HEK293 (cell line): ENCODE measurements at regions not wholly inside any gene's neighbourhood (a gene's known extent, or its start where the extent isn't known, plus 50 kb on each side); places are given as distances from the start of the nearest gene placed in this dataset.
"Not testable (repeated sequence)": the region's sequence is repeated elsewhere in the genome, so short reads cannot be mapped to it uniquely, and the experiment has no call there.

Source experiments
- CTCF ChIA-PET: fragments of 350-600 bp; formaldehyde crosslinking; extraction: SDS; loops from one replicate; lab custom pipeline; 2021; ENCODE audit warnings: antibody characterized with exemption; lab: Yijun Ruan, JAX
- POLR2A ChIA-PET: fragments of 300-600 bp; formaldehyde crosslinking; extraction: SDS; loops from one replicate; lab custom pipeline; 2020; ENCODE audit warnings: antibody characterized with exemption, inconsistent platforms; lab: Yijun Ruan, JAX
- H3K27ac ChIP-seq: fragments of 200-500 bp; sonication (Bioruptor generic); 2 replicates; pipeline ENCODE4 v1.5.1; 2014; ENCODE audit warnings: low read depth, low read length, control low read depth, inconsistent platforms; ENCODE audit errors: extremely low read depth
- H3K36me3 ChIP-seq, 2 experiments: fragments of 200-500 bp in 1 of 2; sonication (Bioruptor generic) in 1 of 2; 1 replicate in 1 of 2; 2 replicates in 1 of 2; pipeline ENCODE4 v1.5.1; 2014 to 2017; ENCODE audit warnings: inconsistent platforms in 2 of 2, low read length in 2 of 2; ENCODE audit not compliant: control insufficient read depth in 2 of 2, insufficient read depth in 1 of 2
- H3K4me1 ChIP-seq: fragments of 200-500 bp; sonication (Bioruptor generic); 2 replicates; pipeline ENCODE4 v1.5.1; 2014; ENCODE audit warnings: mild to moderate bottlenecking, low read length, inconsistent platforms; ENCODE audit not compliant: control insufficient read depth, insufficient read depth
- H3K4me3 ChIP-seq: 2 replicates; pipeline ENCODE4 v1.5.1; 2011; ENCODE audit warnings: low read depth, mild to moderate bottlenecking, control low read depth, low read length, moderate library complexity
- H3K9me3 ChIP-seq: fragments of 200-500 bp; sonication (Bioruptor generic); 2 replicates; pipeline ENCODE4 v1.5.1; 2014; ENCODE audit warnings: low read depth, low read length, inconsistent platforms; ENCODE audit not compliant: control insufficient read depth, insufficient read depth
- CTCF ChIP-seq: fragments of 450-650 bp; formaldehyde crosslinking; IDR thresholded peaks from 2 replicates; pipeline ENCODE4 v1.5.1; 2016; ENCODE audit warnings: missing biosample characterization, missing genetic modification characterization
- IKZF3 ChIP-seq: fragments of 450-650 bp; IDR thresholded peaks from 2 replicates; pipeline ENCODE4 v1.5.0; 2018; ENCODE audit warnings: missing biosample characterization, mild to moderate bottlenecking, missing genetic modification characterization, moderate library complexity
- PRDM10 ChIP-seq: fragments of 450-650 bp; formaldehyde crosslinking; IDR thresholded peaks from 2 replicates; pipeline ENCODE4 v1.5.1; 2016; ENCODE audit warnings: missing biosample characterization, missing genetic modification characterization
- SP3 ChIP-seq: fragments of 450-650 bp; formaldehyde crosslinking; IDR thresholded peaks from 2 replicates; pipeline ENCODE4 v1.5.1; 2016; ENCODE audit warnings: missing biosample characterization, missing genetic modification characterization
- WT1 ChIP-seq: fragments of 450-650 bp; formaldehyde crosslinking; IDR thresholded peaks from 2 replicates; pipeline ENCODE4 v1.5.1; 2016; ENCODE audit warnings: missing biosample characterization, missing genetic modification characterization
- ZEB2 ChIP-seq: fragments of 450-650 bp; formaldehyde crosslinking; IDR thresholded peaks from 2 replicates; pipeline ENCODE4 v1.5.1; 2016; ENCODE audit warnings: missing biosample characterization, missing genetic modification characterization
- ZNF146 ChIP-seq: fragments of 450-650 bp; formaldehyde crosslinking; IDR thresholded peaks from 2 replicates; pipeline ENCODE4 v1.5.1; 2016; ENCODE audit warnings: missing biosample characterization, missing genetic modification characterization
- ZNF24 ChIP-seq: fragments of 450-650 bp; formaldehyde crosslinking; IDR thresholded peaks from 2 replicates; pipeline ENCODE4 v1.5.1; 2016; ENCODE audit warnings: missing biosample characterization, missing genetic modification characterization
- ZNF280D ChIP-seq: fragments of 450-650 bp; formaldehyde crosslinking; IDR thresholded peaks from 2 replicates; pipeline ENCODE4 v1.5.1; 2016; ENCODE audit warnings: missing biosample characterization, missing genetic modification characterization
- ZNF366 ChIP-seq: fragments of 450-650 bp; formaldehyde crosslinking; conservative IDR thresholded peaks from 2 replicates; pipeline ENCODE4 v1.5.1; 2016; ENCODE audit warnings: missing biosample characterization, missing genetic modification characterization
- ZNF423 ChIP-seq: fragments of 450-650 bp; formaldehyde crosslinking; IDR thresholded peaks from 2 replicates; pipeline ENCODE4 v1.5.1; 2016; ENCODE audit warnings: missing biosample characterization, missing genetic modification characterization
- ZNF521 ChIP-seq: fragments of 450-650 bp; formaldehyde crosslinking; IDR thresholded peaks from 2 replicates; pipeline ENCODE4 v1.5.1; 2017; ENCODE audit warnings: missing biosample characterization, mild to moderate bottlenecking, missing genetic modification characterization
- ZNF561 ChIP-seq: fragments of 450-650 bp; IDR thresholded peaks from 2 replicates; pipeline ENCODE4 v1.5.1; 2018; ENCODE audit warnings: missing biosample characterization, missing genetic modification characterization, borderline replicate concordance
- ZNF664 ChIP-seq: fragments of 450-650 bp; formaldehyde crosslinking; IDR thresholded peaks from 2 replicates; pipeline ENCODE4 v1.5.1; 2016; ENCODE audit warnings: missing biosample characterization, missing genetic modification characterization
- ZNF843 ChIP-seq: fragments of 450-650 bp; formaldehyde crosslinking; IDR thresholded peaks from 2 replicates; pipeline ENCODE4 v1.5.1; 2016; ENCODE audit warnings: missing biosample characterization, missing genetic modification characterization
- TF ChIP-seq, protein P1 (sequence below): fragments of 450-650 bp; formaldehyde crosslinking; IDR thresholded peaks from 2 replicates; pipeline ENCODE4 v1.5.1; 2016; ENCODE audit warnings: missing biosample characterization, missing genetic modification characterization
- TF ChIP-seq, protein P2 (sequence below): fragments of 450-650 bp; formaldehyde crosslinking; IDR thresholded peaks from 2 replicates; pipeline ENCODE4 v1.5.1; 2016; ENCODE audit warnings: missing biosample characterization, missing genetic modification characterization
- TF ChIP-seq, protein P3 (sequence below): fragments of 450-650 bp; formaldehyde crosslinking; conservative IDR thresholded peaks from 2 replicates; pipeline ENCODE4 v1.5.1; 2016; ENCODE audit warnings: low read depth, missing biosample characterization, missing genetic modification characterization

- H3K27ac ChIP-seq, H3K4me1 ChIP-seq, H3K4me3 ChIP-seq: not testable (repeated sequence)
- TF ChIP-seq ZNF280D (tag by site-specific recombination) (peak; percentile 89; the same call in 1 of the 2 replicates), ZNF146 (tag by site-specific recombination) (peak; percentile 96)
- TF ChIP-seq, protein P1, sequence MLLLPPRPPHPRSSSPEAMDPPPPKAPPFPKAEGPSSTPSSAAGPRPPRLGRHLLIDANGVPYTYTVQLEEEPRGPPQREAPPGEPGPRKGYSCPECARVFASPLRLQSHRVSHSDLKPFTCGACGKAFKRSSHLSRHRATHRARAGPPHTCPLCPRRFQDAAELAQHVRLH = peak; percentile 18; the same call in 1 of the 2 replicates
- TF ChIP-seq, all 188 proteins: peak for 3; not testable (repeated sequence) for 185
- H3K36me3 ChIP-seq, POLR2A ChIA-PET, H3K9me3 ChIP-seq: not testable (repeated sequence)
- CTCF ChIA-PET = interaction anchor here (0.8 kb wide), 1 partner anchor 280 kb away, joined by 4 read pairs; no protein-coding TSS in a partner anchor
Measured at GRCh38 chr5:36410672-36411071, 109.0 kb upstream of the RANBP3L start.

GRCh38 chr5:36414869-36415282, 113.2 kb upstream of the RANBP3L start:
- POLR2A ChIA-PET = interaction anchor here (1.2 to 2.1 kb wide), 4 partner anchors 88 to 278 kb away, joined by 3 to 13 read pairs (median 6); no protein-coding TSS in a partner anchor
- CTCF ChIA-PET = interaction anchor here (0.6 to 14.5 kb wide), 29 partner anchors 9 to 426 kb away, joined by 3 to 352 read pairs (median 4); partner anchors contain the start of gene NADK2
- Histone ChIP-seq H3K4me3 (no peak overlapping the region), H3K36me3 (no peaks in the 10 kb centered on the region), H3K27ac (no peak overlapping the region), H3K4me1 (no peaks in the 10 kb centered on the region), H3K9me3 (no peaks in the 10 kb centered on the region)
- TF ChIP-seq PRDM10 = 0 out of 2 replicates have a peak, but pooled peaks have one; percentile 15
- 0 out of 2 replicates have a peak, but pooled peaks have one; percentile 17 for TF ChIP-seq ZNF843 (tag by site-specific recombination)
- TF ChIP-seq ZNF423 = no peak
- peak; percentile 78 for TF ChIP-seq ZEB2
- peak; percentile 45; the same call in 1 of the 2 replicates for TF ChIP-seq ZNF664 (tag by site-specific recombination)
- peak; percentile 44; the same call in 1 of the 2 replicates for TF ChIP-seq IKZF3 (tag by site-specific recombination)
- TF ChIP-seq, protein P2, sequence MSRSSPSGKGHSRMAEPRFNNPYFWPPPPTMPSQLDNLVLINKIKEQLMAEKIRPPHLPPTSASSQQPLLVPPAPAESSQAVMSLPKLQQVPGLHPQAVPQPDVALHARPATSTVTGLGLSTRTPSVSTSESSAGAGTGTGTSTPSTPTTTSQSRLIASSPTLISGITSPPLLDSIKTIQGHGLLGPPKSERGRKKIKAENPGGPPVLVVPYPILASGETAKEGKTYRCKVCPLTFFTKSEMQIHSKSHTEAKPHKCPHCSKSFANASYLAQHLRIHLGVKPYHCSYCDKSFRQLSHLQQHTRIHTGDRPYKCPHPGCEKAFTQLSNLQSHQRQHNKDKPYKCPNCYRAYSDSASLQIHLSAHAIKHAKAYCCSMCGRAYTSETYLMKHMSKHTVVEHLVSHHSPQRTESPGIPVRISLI (tag by site-specific recombination) = peak; percentile 98
- 0 out of 2 replicates have a peak, but pooled peaks have one; percentile 41 for TF ChIP-seq ZNF366 (tag by site-specific recombination)
- TF ChIP-seq SP3 = no peak
- TF ChIP-seq WT1 (tag by site-specific recombination) = no peak
- TF ChIP-seq ZNF521 (tag by site-specific recombination) = no peak
- TF ChIP-seq, protein P3, sequence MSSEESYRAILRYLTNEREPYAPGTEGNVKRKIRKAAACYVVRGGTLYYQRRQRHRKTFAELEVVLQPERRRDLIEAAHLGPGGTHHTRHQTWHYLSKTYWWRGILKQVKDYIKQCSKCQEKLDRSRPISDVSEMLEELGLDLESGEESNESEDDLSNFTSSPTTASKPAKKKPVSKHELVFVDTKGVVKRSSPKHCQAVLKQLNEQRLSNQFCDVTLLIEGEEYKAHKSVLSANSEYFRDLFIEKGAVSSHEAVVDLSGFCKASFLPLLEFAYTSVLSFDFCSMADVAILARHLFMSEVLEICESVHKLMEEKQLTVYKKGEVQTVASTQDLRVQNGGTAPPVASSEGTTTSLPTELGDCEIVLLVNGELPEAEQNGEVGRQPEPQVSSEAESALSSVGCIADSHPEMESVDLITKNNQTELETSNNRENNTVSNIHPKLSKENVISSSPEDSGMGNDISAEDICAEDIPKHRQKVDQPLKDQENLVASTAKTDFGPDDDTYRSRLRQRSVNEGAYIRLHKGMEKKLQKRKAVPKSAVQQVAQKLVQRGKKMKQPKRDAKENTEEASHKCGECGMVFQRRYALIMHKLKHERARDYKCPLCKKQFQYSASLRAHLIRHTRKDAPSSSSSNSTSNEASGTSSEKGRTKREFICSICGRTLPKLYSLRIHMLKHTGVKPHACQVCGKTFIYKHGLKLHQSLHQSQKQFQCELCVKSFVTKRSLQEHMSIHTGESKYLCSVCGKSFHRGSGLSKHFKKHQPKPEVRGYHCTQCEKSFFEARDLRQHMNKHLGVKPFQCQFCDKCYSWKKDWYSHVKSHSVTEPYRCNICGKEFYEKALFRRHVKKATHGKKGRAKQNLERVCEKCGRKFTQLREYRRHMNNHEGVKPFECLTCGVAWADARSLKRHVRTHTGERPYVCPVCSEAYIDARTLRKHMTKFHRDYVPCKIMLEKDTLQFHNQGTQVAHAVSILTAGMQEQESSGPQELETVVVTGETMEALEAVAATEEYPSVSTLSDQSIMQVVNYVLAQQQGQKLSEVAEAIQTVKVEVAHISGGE (tag by site-specific recombination) = no peak
- TF ChIP-seq CTCF (tag by site-specific recombination) = peak; percentile 71
- TF ChIP-seq ZNF24 (tag by site-specific recombination) = no peak
- TF ChIP-seq ZNF561 (tag by site-specific recombination) = peak; percentile 74
